ENCODE measurements at regions not wholly inside any gene's neighbourhood (a gene's known extent, or its start where the extent isn't known, plus 50 kb on each side); places are given as distances from the start of the nearest gene placed in this dataset.

- TF ChIP-seq CHD7 (IDR thresholded peaks at IDR 0.05; ENCODE audit: insufficient replicate concordance, low read length) (no peak), USF2 (IDR thresholded peaks at IDR 0.05; ENCODE audit: low read length) (no peak), SAP30 (IDR thresholded peaks at IDR 0.05; ENCODE audit: insufficient read depth, insufficient replicate concordance, low read length) (no peak), GABPA (IDR thresholded peaks at IDR 0.05; ENCODE audit: borderline replicate concordance, insufficient read depth, low read length) (no peak), ASH2L (IDR thresholded peaks at IDR 0.05; ENCODE audit: low read length) (no peak), TCF12 (IDR thresholded peaks at IDR 0.05; ENCODE audit: low read depth, low read length) (no peak), NRF1 (IDR thresholded peaks at IDR 0.05; ENCODE audit: low read depth, low read length) (no peak), RNF2 (IDR thresholded peaks at IDR 0.05; ENCODE audit: borderline replicate concordance, low read depth, low read length, missing control alignments, poor library complexity, severe bottlenecking) (no peak), JUND (IDR thresholded peaks at IDR 0.05; ENCODE audit: low read length) (no peak), E2F6 (IDR thresholded peaks at IDR 0.05) (no peak)
Observed at GRCh38 chr1:178599087-178599486, 86.2 kb downstream of the TEX35 start (continued).
